Smooth muscle cell of the brain vasculature (primary cell): ENCODE measurements at regions not wholly inside any gene's neighbourhood (a gene's known extent, or its start where the extent isn't known, plus 50 kb on each side); places are given as distances from the start of the nearest gene placed in this dataset.
"Not testable (repeated sequence)": the region's sequence is repeated elsewhere in the genome, so short reads cannot be mapped to it uniquely, and the experiment has no call there.

Experiments used
- DNase-seq: peaks from one replicate; pipeline ENCODE4 v3.0.0-alpha.2; 2012; ENCODE audit warnings: low read depth, low spot score

DNA sequence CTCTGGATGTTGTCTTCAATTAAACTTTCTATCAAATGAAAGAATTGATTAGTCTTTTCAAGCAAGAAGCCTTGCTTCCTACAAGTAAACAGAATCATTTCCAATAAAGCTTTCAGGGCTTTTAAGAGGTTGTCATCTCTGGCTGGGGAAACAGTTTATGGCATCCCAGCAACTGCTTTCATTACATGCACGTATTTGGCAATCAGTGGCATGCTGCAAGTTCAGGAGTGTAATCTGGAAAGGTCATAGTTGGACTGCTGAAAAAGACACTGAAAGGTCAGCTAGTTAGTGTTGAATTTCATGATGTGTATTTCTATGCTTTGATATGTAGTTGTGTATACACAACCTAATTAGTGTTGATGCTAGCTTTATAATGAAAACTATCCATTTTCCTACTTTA is 332.9 kb downstream of the DSC3 start:
- DNase-seq = no peak

DNA sequence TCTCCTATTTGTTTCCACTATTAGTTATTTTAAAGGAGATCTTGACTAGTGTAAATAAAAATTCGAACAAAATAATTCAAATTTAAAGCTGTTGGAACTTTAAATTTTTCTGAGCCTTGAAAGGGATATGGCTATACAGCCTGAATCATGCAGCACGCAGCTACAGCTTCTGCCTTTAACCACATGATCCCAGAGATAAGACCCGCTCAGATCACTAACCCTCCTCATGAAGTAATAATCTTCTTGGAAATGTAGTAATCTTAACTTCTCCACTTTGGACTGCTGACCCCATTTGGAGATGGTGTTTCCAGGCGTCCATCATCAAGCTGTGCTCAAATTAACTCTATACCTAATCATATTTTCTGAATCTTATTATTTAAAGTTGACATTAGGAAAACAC is 336.6 kb downstream of the DSC3 start:
- no peak for DNase-seq

GRCh38 chr18:30698571-30698970 is 344.0 kb downstream of the DSC3 start:
- no peak for DNase-seq

DNA sequence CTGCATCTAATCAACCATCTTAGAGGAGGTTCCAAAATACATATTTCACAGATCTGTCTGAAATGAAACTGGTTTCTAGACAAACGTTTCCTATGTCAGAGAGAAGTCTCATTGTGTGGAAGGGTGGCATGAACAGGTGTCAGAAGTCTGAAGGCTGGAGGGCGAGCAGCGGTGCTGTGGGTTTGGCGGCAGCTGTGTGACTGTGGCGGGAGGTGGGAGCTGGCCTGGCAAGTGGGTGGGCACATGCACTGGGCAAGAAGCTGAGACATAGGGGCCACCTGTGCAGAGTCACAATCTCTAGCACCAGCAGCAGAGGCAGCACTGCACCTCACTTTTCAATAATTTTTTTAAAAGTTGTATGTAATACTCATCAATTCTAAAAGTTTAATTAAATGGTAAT is 346.3 kb downstream of the DSC3 start:
- no peak for DNase-seq

GRCh38 chr18:30694773-30695172 is 347.8 kb downstream of the DSC3 start:
- DNase-seq = no peak

- no peak for DNase-seq
Measured at GRCh38 chr18:30689216-30689615, 353.3 kb downstream of the DSC3 start.

GRCh38 chr18:30687501-30687900 is 355.0 kb downstream of the DSC3 start:
- DNase-seq = no peak

- DNase-seq = no peak
Measured at GRCh38 chr18:30684825-30685481, 357.6 kb downstream of the DSC3 start.

DNA sequence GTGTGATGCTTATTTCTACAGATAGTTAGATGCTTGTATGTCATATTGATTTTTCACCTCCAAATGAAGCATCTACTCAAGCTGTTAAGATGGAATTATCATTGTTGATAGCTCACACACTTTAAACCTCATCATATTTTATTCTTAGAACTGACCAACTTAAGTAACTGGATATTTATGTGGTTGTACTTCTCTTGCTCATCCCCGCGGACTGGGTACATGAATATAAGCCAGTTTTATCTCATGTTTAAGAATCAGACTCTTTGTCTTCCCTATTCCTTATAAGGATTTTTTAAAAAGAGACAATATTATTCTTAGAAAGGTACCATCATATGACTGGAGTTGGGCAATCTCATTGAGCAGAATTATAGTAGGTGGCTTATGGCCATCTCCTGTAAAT is 358.7 kb downstream of the DSC3 start:
- DNase-seq = no peak

GRCh38 chr18:30682672-30683071 is 359.9 kb downstream of the DSC3 start:
- no peak for DNase-seq

DNA sequence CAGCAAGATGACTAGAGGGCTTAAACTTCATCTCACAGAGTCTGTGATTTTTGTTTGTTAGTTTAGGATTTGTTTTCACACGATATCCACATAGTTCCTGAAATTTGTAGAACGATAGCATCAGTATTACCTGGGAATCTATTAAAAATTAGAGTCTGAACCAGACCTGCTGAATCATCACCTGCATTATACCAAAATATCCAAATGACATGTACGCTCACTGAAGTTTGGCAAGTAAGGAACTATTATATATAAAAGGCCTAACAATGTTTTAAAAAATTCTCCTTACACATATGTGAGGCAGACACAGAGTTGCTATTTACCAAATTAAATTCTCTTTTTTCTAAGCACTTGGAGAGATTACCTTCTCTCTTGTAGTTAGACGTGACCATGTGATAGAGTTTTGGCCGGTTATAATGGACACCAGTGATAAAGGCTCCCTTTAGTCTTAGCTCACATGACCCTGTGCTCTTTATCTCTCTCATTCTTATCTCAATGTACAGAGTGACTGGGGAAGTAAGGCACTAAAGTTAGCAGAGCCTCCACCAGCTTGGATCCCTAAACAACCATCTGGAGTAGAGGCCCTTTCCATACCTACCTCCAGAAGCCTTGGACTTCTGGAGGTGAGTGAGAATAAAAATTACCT is 363.1 kb downstream of the DSC3 start:
- no peak for DNase-seq

GRCh38 chr18:30677813-30678212 is 364.7 kb downstream of the DSC3 start:
- DNase-seq = not testable (repeated sequence)

- no peak for DNase-seq
Measured at GRCh38 chr18:30676053-30676480, 366.5 kb downstream of the DSC3 start.

- DNase-seq = no peak
Measured at GRCh38 chr18:30675493-30675892, 367.0 kb downstream of the DSC3 start.

GRCh38 chr18:30675072-30675471 is 367.5 kb downstream of the DSC3 start:
- DNase-seq = no peak

DNA sequence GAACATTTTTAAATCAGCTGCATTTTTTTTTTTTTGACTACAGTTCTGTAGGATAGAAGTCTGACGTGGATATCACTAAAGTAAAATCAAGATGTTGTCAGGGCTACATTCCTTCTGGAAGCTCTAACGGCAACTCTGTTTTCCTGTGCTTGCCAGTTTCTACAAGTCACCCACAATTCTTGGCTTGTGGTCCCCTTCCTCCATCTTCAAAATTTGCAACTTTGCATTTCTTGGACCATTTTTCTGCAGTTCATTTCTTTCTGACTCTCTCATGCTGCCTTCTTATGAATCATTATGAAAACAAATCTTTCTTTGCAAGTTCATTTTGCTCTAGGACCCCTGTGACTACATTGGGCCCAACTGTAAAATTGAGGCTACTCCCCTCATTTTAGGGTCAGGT is 367.9 kb downstream of the DSC3 start:
- no peak for DNase-seq

DNA sequence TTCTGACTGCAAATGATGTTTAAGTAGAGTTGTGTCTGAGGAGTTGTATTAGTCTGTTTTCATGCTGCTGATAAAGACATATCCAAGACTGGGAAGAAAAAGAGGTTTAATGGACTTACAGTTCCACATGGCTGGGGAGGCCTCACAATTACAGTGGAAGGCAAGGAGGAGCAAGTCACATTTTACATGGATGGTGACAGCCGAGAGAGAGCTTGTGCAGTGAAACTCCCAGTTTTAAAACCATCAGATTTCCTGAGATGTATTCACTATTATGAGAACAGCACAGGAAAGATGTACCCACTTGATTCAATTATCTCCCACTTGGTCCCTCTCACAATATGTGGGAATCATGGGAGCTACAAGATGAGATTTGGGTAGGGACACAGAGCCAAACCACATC is 370.1 kb downstream of the DSC3 start:
- not testable (repeated sequence) for DNase-seq

DNA sequence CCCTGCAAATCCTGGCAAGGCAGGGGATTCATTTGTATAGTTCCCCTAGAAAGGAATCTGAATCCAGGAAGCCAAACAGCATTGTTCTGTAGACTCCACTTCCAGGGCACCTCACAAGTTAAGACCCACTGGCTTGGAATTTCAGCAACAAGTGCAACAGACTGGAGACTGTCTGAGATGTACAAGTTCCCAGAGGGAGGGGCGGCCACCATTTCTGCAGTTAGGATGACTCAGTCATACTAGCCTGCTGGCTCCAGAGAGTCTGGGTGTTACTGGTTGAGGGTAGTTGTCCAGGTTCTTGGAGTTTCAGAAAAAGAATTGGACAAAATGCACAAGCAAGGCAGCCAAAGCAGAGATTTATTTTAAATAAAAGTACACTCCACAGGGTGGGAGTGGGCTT is 384.2 kb downstream of the DSC3 start:
- DNase-seq = no peak

DNA sequence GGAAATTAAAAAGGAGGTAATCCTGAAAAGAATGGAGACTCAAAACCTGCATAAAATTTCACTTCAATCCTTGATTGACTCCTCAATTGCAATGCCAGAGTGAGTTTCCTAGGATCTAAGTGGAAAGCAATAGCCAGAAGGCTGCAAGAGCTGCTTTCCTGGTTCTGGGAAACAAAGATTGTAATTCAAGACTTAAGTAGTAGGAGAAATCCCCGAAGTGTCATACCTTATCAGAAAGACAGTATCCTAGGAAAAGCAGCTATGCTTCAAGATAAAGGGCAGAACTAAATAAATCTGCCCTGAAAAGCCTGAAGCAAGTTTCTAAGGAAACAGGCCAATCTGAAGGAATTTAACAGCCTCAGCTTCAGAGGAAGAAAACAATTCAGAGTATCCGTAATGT is 390.2 kb downstream of the DSC3 start:
- DNase-seq = no peak

DNA sequence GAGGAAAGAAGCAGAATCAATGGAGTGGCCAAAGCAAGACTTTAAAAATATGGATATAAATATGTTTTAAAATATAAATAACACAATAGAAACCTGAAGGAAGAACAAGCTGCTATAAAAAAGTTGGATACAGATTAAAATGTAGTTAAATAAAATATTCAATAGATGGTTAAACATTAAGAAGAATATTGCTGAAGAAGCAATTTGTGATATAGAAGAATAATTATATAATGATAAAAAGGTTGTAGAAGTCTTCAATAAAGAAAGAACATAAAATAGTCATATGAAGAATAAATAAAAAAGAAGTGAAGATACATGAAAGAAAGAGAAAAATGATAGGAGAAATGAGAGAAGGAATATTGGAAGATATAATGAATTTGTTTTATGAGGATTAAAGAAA is 392.0 kb downstream of the DSC3 start:
- no peak for DNase-seq

- DNase-seq = no peak
Measured at GRCh38 chr18:30644158-30644557, 398.4 kb downstream of the DSC3 start.

GRCh38 chr18:30639361-30639760 is 403.2 kb downstream of the DSC3 start:
- DNase-seq = no peak

DNA sequence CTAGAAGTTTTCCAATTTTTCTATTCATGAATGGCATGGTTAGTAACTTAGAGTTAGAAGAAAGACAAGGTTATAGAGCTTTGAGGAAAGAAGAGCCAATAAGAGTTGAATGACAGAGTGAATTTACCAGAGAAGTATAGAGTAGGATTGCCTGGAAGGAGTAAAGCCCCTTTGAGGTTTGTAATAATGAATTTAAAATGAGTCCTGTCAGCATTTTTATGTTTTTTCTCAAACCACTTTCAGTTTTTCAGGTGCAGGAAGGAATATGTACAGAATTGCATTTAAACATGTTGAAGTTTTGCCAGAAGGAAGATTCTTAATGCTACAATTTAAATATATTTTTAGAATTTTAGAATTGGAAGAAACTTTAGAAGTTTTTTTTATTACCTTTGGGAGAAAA is 408.3 kb downstream of the DSC3 start:
- no peak for DNase-seq
